H9 (cell line): ENCODE measurements at regions not wholly inside any gene's neighbourhood (a gene's known extent, or its start where the extent isn't known, plus 50 kb on each side); places are given as distances from the start of the nearest gene placed in this dataset.

Experiments
- DNase-seq: peaks from one replicate; pipeline ENCODE4 v3.0.0-alpha.2; 2017
- H2AFZ ChIP-seq: one replicate; pipeline ENCODE4 v1.6.1; 2013; ENCODE audit warnings: mild to moderate bottlenecking, low read length, control low read depth, moderate library complexity
- H2AK5ac ChIP-seq: 2 replicates; pipeline ENCODE4 v1.6.1; 2013; ENCODE audit warnings: low read length, control low read depth, mixed read lengths; ENCODE audit not compliant: insufficient read length
- H2BK120ac ChIP-seq: one replicate; pipeline ENCODE4 v1.6.1; 2013; ENCODE audit warnings: low read depth, mild to moderate bottlenecking, low read length, control low read depth, inconsistent platforms; ENCODE audit not compliant: poor library complexity, severe bottlenecking
- H2BK12ac ChIP-seq: 2 replicates; pipeline ENCODE4 v1.6.1; 2013; ENCODE audit warnings: low read length, control low read depth, mixed read lengths, low read depth; ENCODE audit not compliant: insufficient read length
- H2BK15ac ChIP-seq: 2 replicates; pipeline ENCODE4 v1.6.1; 2013; ENCODE audit warnings: low read depth, low read length, control low read depth
- H2BK20ac ChIP-seq: one replicate; pipeline ENCODE4 v1.6.1; 2013; ENCODE audit warnings: low read depth, mild to moderate bottlenecking, low read length, control low read depth, inconsistent platforms; ENCODE audit not compliant: poor library complexity, severe bottlenecking
- H2BK5ac ChIP-seq: 2 replicates; pipeline ENCODE4 v1.6.1; 2013; ENCODE audit warnings: low read length, control low read depth, mixed read lengths; ENCODE audit not compliant: insufficient read length
- H3K14ac ChIP-seq: 2 replicates; pipeline ENCODE4 v1.6.1; 2013; ENCODE audit warnings: low read length, control low read depth; ENCODE audit not compliant: insufficient read depth
- H3K18ac ChIP-seq: 2 replicates; pipeline ENCODE4 v1.6.1; 2013; ENCODE audit warnings: low read depth, mild to moderate bottlenecking, mixed read lengths, low read length, control low read depth; ENCODE audit not compliant: insufficient read length
- H3K23ac ChIP-seq: 2 replicates; pipeline ENCODE4 v1.6.1; 2013; ENCODE audit warnings: low read length, control low read depth, mixed read lengths, low read depth; ENCODE audit not compliant: insufficient read length
- H3K23me2 ChIP-seq: 2 replicates; pipeline ENCODE4 v1.6.1; 2013; ENCODE audit warnings: low read depth, mild to moderate bottlenecking, mixed read lengths, low read length, control low read depth; ENCODE audit not compliant: insufficient read length, poor library complexity, severe bottlenecking
- H3K27ac ChIP-seq: 2 replicates; pipeline ENCODE4 v1.5.1; 2013; ENCODE audit warnings: low read length, control low read depth, mixed read lengths, low read depth; ENCODE audit not compliant: insufficient read length
- H3K27me3 ChIP-seq: 2 replicates; pipeline ENCODE4 v1.6.1; 2013; ENCODE audit warnings: low read length, control low read depth, inconsistent platforms; ENCODE audit not compliant: insufficient read depth
- H3K4ac ChIP-seq: 2 replicates; pipeline ENCODE4 v1.6.1; 2013; ENCODE audit warnings: low read depth, mild to moderate bottlenecking, control low read depth, inconsistent platforms, low read length, moderate library complexity
- H3K4me1 ChIP-seq: 2 replicates; pipeline ENCODE4 v1.6.1; 2013; ENCODE audit warnings: low read length, control low read depth, inconsistent platforms; ENCODE audit not compliant: insufficient read depth
- H3K4me2 ChIP-seq: 2 replicates; pipeline ENCODE4 v1.6.1; 2013; ENCODE audit warnings: low read length, control low read depth, mixed read lengths; ENCODE audit not compliant: insufficient read length, insufficient read depth
- H3K56ac ChIP-seq: 2 replicates; pipeline ENCODE4 v1.6.1; 2013; ENCODE audit warnings: low read depth, mild to moderate bottlenecking, mixed read lengths, low read length, control low read depth; ENCODE audit not compliant: insufficient read length
- H3K79me1 ChIP-seq: 2 replicates; pipeline ENCODE4 v1.6.1; 2013; ENCODE audit warnings: low read depth, mild to moderate bottlenecking, moderate library complexity, low read length, control low read depth, inconsistent platforms; ENCODE audit not compliant: insufficient read depth, poor library complexity, severe bottlenecking
- H3K79me2 ChIP-seq: 2 replicates; pipeline ENCODE4 v1.6.1; 2013; ENCODE audit warnings: low read length, control low read depth, inconsistent platforms; ENCODE audit not compliant: insufficient read depth
- H3K9ac ChIP-seq: 2 replicates; pipeline ENCODE4 v1.6.1; 2013; ENCODE audit warnings: low read length, control low read depth, mixed read lengths; ENCODE audit not compliant: insufficient read length; ENCODE audit errors: extremely low read depth
- H3K9me3 ChIP-seq: one replicate; pipeline ENCODE4 v1.6.1; 2013; ENCODE audit warnings: low read depth, low read length, inconsistent platforms; ENCODE audit not compliant: control insufficient read depth
- H3T11ph ChIP-seq: one replicate; pipeline ENCODE4 v1.6.1; 2013; ENCODE audit warnings: mild to moderate bottlenecking, low read length, control low read depth, inconsistent platforms
- H4K20me1 ChIP-seq: one replicate; pipeline ENCODE4 v1.6.1; 2013; ENCODE audit not compliant: control insufficient read depth, insufficient read length, insufficient read depth
- H4K5ac ChIP-seq: 2 replicates; pipeline ENCODE4 v1.6.1; 2013; ENCODE audit warnings: low read depth, mild to moderate bottlenecking, mixed read lengths, low read length, control low read depth; ENCODE audit not compliant: insufficient read length
- H4K8ac ChIP-seq: replicated peaks from 2 replicates; pipeline ENCODE4 v1.6.1; 2013; ENCODE audit warnings: low read length, control low read depth, mixed read lengths, low read depth; ENCODE audit not compliant: insufficient read length
- H4K91ac ChIP-seq: 2 replicates; pipeline ENCODE4 v1.6.1; 2013; ENCODE audit warnings: low read depth, mild to moderate bottlenecking, moderate library complexity, mixed read lengths, low read length, control low read depth; ENCODE audit not compliant: insufficient read length
- H3K27ac Mint-ChIP-seq, 3 experiments: 2 replicates in 2 of 3; 3 replicates in 1 of 3; pipeline ENCODE4 v1.8.0; 2020 to 2021; ENCODE audit warnings: mixed read lengths in 3 of 3, mild to moderate bottlenecking in 1 of 3, moderate library complexity in 1 of 3
- H3K27me3 Mint-ChIP-seq: 2 replicates; pipeline ENCODE4 v1.8.0; 2021; ENCODE audit warnings: low read depth, mild to moderate bottlenecking, moderate library complexity, mixed read lengths
- H3K36me3 Mint-ChIP-seq, 3 experiments: 2 replicates in 2 of 3; 3 replicates in 1 of 3; pipeline ENCODE4 v1.8.0; 2020 to 2021; ENCODE audit warnings: low read depth in 3 of 3, mixed read lengths in 3 of 3; ENCODE audit not compliant: insufficient read depth in 1 of 3
- H3K4me1 Mint-ChIP-seq, 2 experiments: 2 replicates each; pipeline ENCODE4 v1.8.0; 2020; ENCODE audit warnings: mixed read lengths in 2 of 2
- H3K4me3 Mint-ChIP-seq, 2 experiments: 2 replicates in 1 of 2; 3 replicates in 1 of 2; pipeline ENCODE4 v1.8.0; 2020 to 2021; ENCODE audit warnings: mild to moderate bottlenecking in 2 of 2, mixed read lengths in 2 of 2, moderate library complexity in 1 of 2
- H3K9me3 Mint-ChIP-seq, 2 experiments: 2 replicates in 1 of 2; 3 replicates in 1 of 2; pipeline ENCODE4 v1.8.0; 2020; ENCODE audit warnings: mild to moderate bottlenecking in 2 of 2, mixed read lengths in 2 of 2, moderate library complexity in 1 of 2
- WGBS: extraction: QIAGEN DNeasy Blood & Tissue Kit; methylation state at CpG from one replicate; pipeline ENCODE4 v1.1.7; 2013; ENCODE audit warnings: missing lambda C conversion rate, low lambda C conversion rate, mixed read lengths; ENCODE audit not compliant: insufficient read length; ENCODE audit errors: extremely low coverage; 5-methylcytosine and 5-hydroxymethylcytosine counted together
- TF ChIP-seq, protein P1 (sequence below): fragments of 200-600 bp; sonication (generic); conservative IDR thresholded peaks from 3 replicates; pipeline ENCODE4 v1.8.0; 2021; ENCODE audit warnings: antibody characterized with exemption, mild to moderate bottlenecking

DNA sequence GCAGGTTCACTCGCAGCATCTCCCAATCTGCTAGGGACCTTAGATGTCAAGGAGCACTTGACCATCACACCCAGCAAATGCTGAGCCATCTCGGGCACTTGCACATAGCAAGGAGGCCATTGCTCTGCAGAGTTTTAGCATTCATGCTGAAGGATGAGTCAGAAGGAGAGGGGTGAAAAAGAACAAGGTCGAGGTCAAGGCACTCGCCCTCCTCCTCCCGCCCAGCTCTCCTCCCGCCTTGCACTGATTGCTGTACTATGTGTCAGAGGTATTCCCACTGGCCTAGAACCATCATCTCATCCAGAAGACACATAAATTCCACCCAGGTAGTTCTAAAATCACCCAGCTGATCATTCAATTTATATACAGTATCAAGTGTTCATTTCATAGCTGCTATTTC is 255.1 kb upstream of the SP4 start:
- Histone ChIP-seq H3K56ac (no peak overlapping the region), H3K79me2 (no peaks in the 10 kb centered on the region), H2BK120ac (no peak overlapping the region), H2BK5ac (no peak overlapping the region), H3K9me3 (no peaks in the 10 kb centered on the region), H2AK5ac (no peak overlapping the region), H4K8ac (no peak overlapping the region), H3K79me1 (no peaks in the 10 kb centered on the region), H3K4ac (no peak overlapping the region), H3K23ac (no peak overlapping the region), H3K27ac (no peak overlapping the region), H3K18ac (no peak overlapping the region), H3K14ac (no peak overlapping the region), H2BK12ac (no peak overlapping the region), H2BK20ac (no peak overlapping the region), H3K23me2 (peaks cover 10% of the 10 kb centered on the region), H4K91ac (no peak overlapping the region), H3K4me1 (peaks cover 7% of the 10 kb centered on the region; the same call in 1 of the 2 replicates), H4K20me1 (no peaks in the 10 kb centered on the region), H2BK15ac (no peak overlapping the region), H4K5ac (no peak overlapping the region), H3T11ph (no peak overlapping the region), H3K27me3 (0 out of 2 replicates have a peak, but pooled peaks cover 3% of the 10 kb centered on the region), H3K9ac (no peak overlapping the region), H3K4me2 (no peak overlapping the region), H2AFZ (no peak overlapping the region)
- Mint-ChIP-seq H3K36me3 (peaks cover 0 to 4% (median 1%) of the 10 kb centered on the region in 3 experiments; a peak in 4 of 7 replicates), H3K9me3 (peaks cover 0 to 2% of the 10 kb centered on the region in 2 experiments; a peak in 2 of 5 replicates), H3K4me3 (no peak overlapping the region), H3K27ac (no peak overlapping the region), H3K27me3 (peaks cover 26% of the 10 kb centered on the region), H3K4me1 (peaks cover 56 to 60% of the 10 kb centered on the region in 2 experiments)
- WGBS: no CpG with 5 or more reads among the region's 6 CpGs
- DNase-seq: no peak
- TF ChIP-seq, protein P1, sequence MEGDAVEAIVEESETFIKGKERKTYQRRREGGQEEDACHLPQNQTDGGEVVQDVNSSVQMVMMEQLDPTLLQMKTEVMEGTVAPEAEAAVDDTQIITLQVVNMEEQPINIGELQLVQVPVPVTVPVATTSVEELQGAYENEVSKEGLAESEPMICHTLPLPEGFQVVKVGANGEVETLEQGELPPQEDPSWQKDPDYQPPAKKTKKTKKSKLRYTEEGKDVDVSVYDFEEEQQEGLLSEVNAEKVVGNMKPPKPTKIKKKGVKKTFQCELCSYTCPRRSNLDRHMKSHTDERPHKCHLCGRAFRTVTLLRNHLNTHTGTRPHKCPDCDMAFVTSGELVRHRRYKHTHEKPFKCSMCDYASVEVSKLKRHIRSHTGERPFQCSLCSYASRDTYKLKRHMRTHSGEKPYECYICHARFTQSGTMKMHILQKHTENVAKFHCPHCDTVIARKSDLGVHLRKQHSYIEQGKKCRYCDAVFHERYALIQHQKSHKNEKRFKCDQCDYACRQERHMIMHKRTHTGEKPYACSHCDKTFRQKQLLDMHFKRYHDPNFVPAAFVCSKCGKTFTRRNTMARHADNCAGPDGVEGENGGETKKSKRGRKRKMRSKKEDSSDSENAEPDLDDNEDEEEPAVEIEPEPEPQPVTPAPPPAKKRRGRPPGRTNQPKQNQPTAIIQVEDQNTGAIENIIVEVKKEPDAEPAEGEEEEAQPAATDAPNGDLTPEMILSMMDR: no peak
